H1 (cell line): ENCODE measurements at regions not wholly inside any gene's neighbourhood (a gene's known extent, or its start where the extent isn't known, plus 50 kb on each side); places are given as distances from the start of the nearest gene placed in this dataset.

Source experiments
- EZH2 ChIP-seq: fragments of 200-600 bp; sonication (generic); IDR thresholded peaks from 2 replicates; pipeline ENCODE4 v1.7.1; 2012; ENCODE audit warnings: low read depth, mild to moderate bottlenecking, moderate library complexity, low read length, inconsistent platforms; ENCODE audit not compliant: severe bottlenecking
- FOSL1 ChIP-seq: IDR thresholded peaks from 2 replicates; pipeline ENCODE4 v1.6.1; 2011; ENCODE audit warnings: mild to moderate bottlenecking, low read depth, low read length, moderate library complexity; ENCODE audit not compliant: insufficient read depth
- POLR2AphosphoS5 ChIP-seq: IDR thresholded peaks from 2 replicates; pipeline ENCODE4 v1.6.1; 2011; ENCODE audit warnings: low read depth, low read length
- SAP30 ChIP-seq: fragments of 300-600 bp; sonication (generic); IDR thresholded peaks from 2 replicates; pipeline ENCODE4 v1.7.1; 2012; ENCODE audit warnings: low read length, moderate library complexity, mild to moderate bottlenecking, inconsistent platforms; ENCODE audit not compliant: insufficient read depth, insufficient replicate concordance
- SIX5 ChIP-seq: IDR thresholded peaks from 2 replicates; pipeline ENCODE4 v1.6.1; 2011; ENCODE audit warnings: mild to moderate bottlenecking, low read depth, low read length
- SP4 ChIP-seq: IDR thresholded peaks from 2 replicates; pipeline ENCODE4 v1.6.1; 2012; ENCODE audit warnings: low read length, inconsistent platforms

- TF ChIP-seq SAP30 (no peak), EZH2 (no peak), FOSL1 (no peak), SIX5 (no peak), SP4 (no peak), POLR2AphosphoS5 (no peak)
- TF ChIP-seq, all 59 proteins: peak for 0
Observed at GRCh38 chr5:95334900-95335538, 50.1 kb upstream of the MCTP1 start (continued).
